ENCODE measurements at regions not wholly inside any gene's neighbourhood (a gene's known extent, or its start where the extent isn't known, plus 50 kb on each side); places are given as distances from the start of the nearest gene placed in this dataset.

DNA sequence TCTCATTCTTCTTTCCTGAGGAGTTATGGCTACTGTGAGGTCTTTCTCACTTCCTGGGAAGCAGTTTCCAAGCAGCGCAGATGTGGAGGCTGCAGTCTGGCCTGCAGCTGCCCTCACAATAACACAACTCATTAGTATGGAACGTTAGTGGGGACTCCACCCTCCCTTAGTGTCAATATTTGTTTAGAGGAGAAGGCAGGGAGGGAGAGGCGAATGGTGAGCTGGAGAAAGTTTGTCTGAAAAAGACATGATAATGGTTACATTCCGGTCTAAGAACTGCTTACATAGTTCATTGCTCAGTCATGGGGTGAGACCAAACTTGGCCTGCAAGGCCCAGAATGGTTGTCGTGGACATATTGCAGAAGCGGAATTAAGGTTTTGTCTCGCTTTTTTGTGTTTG is 170.2 kb downstream of the HS3ST3B1 start:
- H3K36me3 ChIP-seq (replicated peaks; ENCODE audit: low read depth, low read length), result no peaks in the 10 kb centered on the region
- no peaks in the 10 kb centered on the region for H4K20me1 ChIP-seq (ENCODE audit: insufficient read depth, low read length)
- H3K27me3 ChIP-seq (ENCODE audit: low read depth, low read length), result no peaks in the 10 kb centered on the region
- H3K9ac ChIP-seq (ENCODE audit: low read length), result no peak overlapping the region
- no peak overlapping the region for H2AFZ ChIP-seq (ENCODE audit: low read depth, low read length)
- TF ChIP-seq, protein P1, sequence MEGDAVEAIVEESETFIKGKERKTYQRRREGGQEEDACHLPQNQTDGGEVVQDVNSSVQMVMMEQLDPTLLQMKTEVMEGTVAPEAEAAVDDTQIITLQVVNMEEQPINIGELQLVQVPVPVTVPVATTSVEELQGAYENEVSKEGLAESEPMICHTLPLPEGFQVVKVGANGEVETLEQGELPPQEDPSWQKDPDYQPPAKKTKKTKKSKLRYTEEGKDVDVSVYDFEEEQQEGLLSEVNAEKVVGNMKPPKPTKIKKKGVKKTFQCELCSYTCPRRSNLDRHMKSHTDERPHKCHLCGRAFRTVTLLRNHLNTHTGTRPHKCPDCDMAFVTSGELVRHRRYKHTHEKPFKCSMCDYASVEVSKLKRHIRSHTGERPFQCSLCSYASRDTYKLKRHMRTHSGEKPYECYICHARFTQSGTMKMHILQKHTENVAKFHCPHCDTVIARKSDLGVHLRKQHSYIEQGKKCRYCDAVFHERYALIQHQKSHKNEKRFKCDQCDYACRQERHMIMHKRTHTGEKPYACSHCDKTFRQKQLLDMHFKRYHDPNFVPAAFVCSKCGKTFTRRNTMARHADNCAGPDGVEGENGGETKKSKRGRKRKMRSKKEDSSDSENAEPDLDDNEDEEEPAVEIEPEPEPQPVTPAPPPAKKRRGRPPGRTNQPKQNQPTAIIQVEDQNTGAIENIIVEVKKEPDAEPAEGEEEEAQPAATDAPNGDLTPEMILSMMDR (IDR thresholded peaks at IDR 0.05; ENCODE audit: low read depth, low read length), result no peak
- TF ChIP-seq EZH2phosphoT487 (IDR thresholded peaks at IDR 0.05; ENCODE audit: low read depth), result no peak
- no peak overlapping the region for H3K27ac ChIP-seq (ENCODE audit: low read length)
- no peak overlapping the region for H3K4me2 ChIP-seq (ENCODE audit: low read length)
- H3K9me3 ChIP-seq (ENCODE audit: insufficient read depth, low read length), result no peaks in the 10 kb centered on the region
- no peak overlapping the region for H3K4me3 ChIP-seq (ENCODE audit: low read length)
- H3K79me2 ChIP-seq (ENCODE audit: low read length), result no peaks in the 10 kb centered on the region
- H3K4me1 ChIP-seq (ENCODE audit: low read length), result no peaks in the 10 kb centered on the region

DNA sequence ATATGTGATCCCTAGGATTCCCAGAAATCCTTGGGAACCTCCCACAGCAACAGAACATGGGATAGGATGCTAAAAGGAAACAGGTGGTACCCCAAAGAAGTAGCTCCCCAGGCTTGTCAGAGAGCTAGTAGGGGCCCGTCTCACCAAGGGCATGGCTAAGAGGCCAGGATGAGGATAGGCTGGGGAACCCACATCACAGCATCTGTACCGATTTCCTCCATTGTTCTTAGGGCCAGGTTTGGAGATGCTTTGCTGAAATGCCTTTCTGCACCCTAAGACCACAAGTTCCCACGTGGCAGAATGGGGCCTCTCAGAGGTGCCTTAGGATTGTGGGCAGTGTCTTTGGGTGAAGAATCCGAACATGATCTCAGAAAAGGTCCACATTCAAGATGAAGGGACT is 169.5 kb downstream of the HS3ST3B1 start:
- no peak overlapping the region for H3K4me2 ChIP-seq (ENCODE audit: low read length)
- H3K27ac ChIP-seq (ENCODE audit: low read length), result no peak overlapping the region
- H3K27me3 ChIP-seq (ENCODE audit: low read depth, low read length), result no peaks in the 10 kb centered on the region
- H4K20me1 ChIP-seq (ENCODE audit: insufficient read depth, low read length), result no peaks in the 10 kb centered on the region
- H3K79me2 ChIP-seq (ENCODE audit: low read length), result no peaks in the 10 kb centered on the region
- TF ChIP-seq, protein P1 (IDR thresholded peaks at IDR 0.05; ENCODE audit: low read depth, low read length), result no peak
- no peak for TF ChIP-seq EZH2phosphoT487 (IDR thresholded peaks at IDR 0.05; ENCODE audit: low read depth)
- H3K9me3 ChIP-seq (ENCODE audit: insufficient read depth, low read length), result no peaks in the 10 kb centered on the region
- no peaks in the 10 kb centered on the region for H3K36me3 ChIP-seq (replicated peaks; ENCODE audit: low read depth, low read length)
- H3K4me3 ChIP-seq (ENCODE audit: low read length), result no peak overlapping the region
- H3K9ac ChIP-seq (ENCODE audit: low read length), result no peak overlapping the region
- H3K4me1 ChIP-seq (ENCODE audit: low read length), result no peaks in the 10 kb centered on the region
- H2AFZ ChIP-seq (ENCODE audit: low read depth, low read length), result no peak overlapping the region

DNA sequence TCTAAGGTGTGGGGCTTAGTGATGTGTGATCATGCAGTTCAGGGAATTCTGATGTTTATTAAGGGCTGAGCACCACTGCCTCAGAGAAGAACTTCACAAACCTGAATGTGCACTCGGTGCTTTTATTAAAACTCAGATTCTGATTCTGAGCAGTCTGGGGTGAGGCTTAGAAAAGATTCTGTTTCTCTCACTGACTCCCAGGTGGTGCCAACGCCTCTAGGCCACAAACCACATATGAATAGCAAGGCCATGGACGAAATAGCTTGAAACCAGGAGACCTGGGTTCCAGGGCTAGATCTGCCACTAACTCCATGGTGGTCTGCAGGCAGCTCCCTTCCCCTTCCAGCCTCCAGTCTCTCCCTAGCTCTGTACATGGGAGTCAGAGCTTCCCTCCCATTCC is 169.1 kb downstream of the HS3ST3B1 start:
- no peak overlapping the region for H3K27ac ChIP-seq (ENCODE audit: low read length)

GRCh38 chr17:14468858-14469257 is 168.0 kb downstream of the HS3ST3B1 start:
- H3K4me3 ChIP-seq (ENCODE audit: low read length), result no peak overlapping the region
- H3K79me2 ChIP-seq (ENCODE audit: low read length), result no peaks in the 10 kb centered on the region
- H3K4me1 ChIP-seq (ENCODE audit: low read length), result no peaks in the 10 kb centered on the region
- H3K4me2 ChIP-seq (ENCODE audit: low read length), result no peak overlapping the region
- H3K9ac ChIP-seq (ENCODE audit: low read length), result no peak overlapping the region
- no peak overlapping the region for H3K27ac ChIP-seq (ENCODE audit: low read length)
- no peaks in the 10 kb centered on the region for H3K9me3 ChIP-seq (ENCODE audit: insufficient read depth, low read length)
- no peak overlapping the region for H2AFZ ChIP-seq (ENCODE audit: low read depth, low read length)
- no peaks in the 10 kb centered on the region for H4K20me1 ChIP-seq (ENCODE audit: insufficient read depth, low read length)
- H3K27me3 ChIP-seq (ENCODE audit: low read depth, low read length), result no peaks in the 10 kb centered on the region
- H3K36me3 ChIP-seq (replicated peaks; ENCODE audit: low read depth, low read length), result no peaks in the 10 kb centered on the region
- TF ChIP-seq, protein P1 (IDR thresholded peaks at IDR 0.05; ENCODE audit: low read depth, low read length), result no peak

More for the DNA sequence above, 169.1 kb downstream of the HS3ST3B1 start:
- TF ChIP-seq, protein P1 (IDR thresholded peaks at IDR 0.05; ENCODE audit: low read depth, low read length), result no peak
- TF ChIP-seq EZH2phosphoT487 (IDR thresholded peaks at IDR 0.05; ENCODE audit: low read depth), result no peak
- Histone ChIP-seq H2AFZ (ENCODE audit: low read depth, low read length) (no peak overlapping the region), H3K4me2 (ENCODE audit: low read length) (no peak overlapping the region), H3K79me2 (ENCODE audit: low read length) (no peaks in the 10 kb centered on the region), H3K4me3 (ENCODE audit: low read length) (no peak overlapping the region), H3K4me1 (ENCODE audit: low read length) (no peaks in the 10 kb centered on the region), H3K36me3 (replicated peaks; ENCODE audit: low read depth, low read length) (no peaks in the 10 kb centered on the region), H3K9me3 (ENCODE audit: insufficient read depth, low read length) (no peaks in the 10 kb centered on the region), H3K27me3 (ENCODE audit: low read depth, low read length) (no peaks in the 10 kb centered on the region), H3K9ac (ENCODE audit: low read length) (no peak overlapping the region), H4K20me1 (ENCODE audit: insufficient read depth, low read length) (no peaks in the 10 kb centered on the region)
